SIG-M5 (cell line): ENCODE measurements at regions not wholly inside any gene's neighbourhood (a gene's known extent, or its start where the extent isn't known, plus 50 kb on each side); places are given as distances from the start of the nearest gene placed in this dataset.
A peak's percentile ranks its signal among the peaks of the same experiment; 100 is the strongest.

ENCODE experiments used
- DNase-seq: peaks from one replicate; lab custom pipeline; 2025; lab: John Stamatoyannopoulos, UW

DNA sequence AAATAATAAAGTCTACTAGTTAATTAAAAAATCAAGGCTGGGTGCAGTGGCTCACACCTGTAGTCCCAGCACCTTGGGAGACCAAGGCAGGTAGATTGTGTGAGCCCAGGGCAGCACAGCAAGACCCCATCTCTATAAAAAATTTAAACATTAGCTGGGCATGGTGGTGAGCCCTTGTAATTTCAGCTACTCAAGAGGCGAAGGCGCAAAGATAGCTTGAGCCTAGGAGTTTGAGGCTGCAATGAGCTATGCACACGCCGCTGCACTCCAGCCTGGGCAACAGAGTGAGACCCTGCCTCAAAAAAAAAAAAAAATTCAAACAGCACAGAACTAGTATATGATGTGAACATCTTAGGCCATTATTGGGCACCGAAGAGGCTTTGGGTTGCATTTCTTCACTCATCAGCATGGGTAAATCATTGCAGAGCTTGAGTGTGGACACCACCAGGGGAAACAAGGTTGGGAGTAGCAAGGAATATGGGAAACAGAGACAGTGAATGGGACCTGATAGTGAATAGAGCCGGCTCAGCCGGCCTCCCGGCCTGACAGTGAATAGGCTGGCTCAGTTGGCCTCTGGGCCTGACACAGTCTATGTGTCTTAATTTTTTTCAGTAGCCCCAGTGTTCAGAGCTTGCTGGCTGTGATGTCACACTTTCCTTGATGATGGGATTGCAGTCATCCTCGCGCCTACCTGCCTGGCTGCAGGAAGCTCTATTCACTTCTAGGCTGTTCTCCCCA lies 89.1 kb upstream of the ERRFI1 start:
- no peak for DNase-seq

DNA sequence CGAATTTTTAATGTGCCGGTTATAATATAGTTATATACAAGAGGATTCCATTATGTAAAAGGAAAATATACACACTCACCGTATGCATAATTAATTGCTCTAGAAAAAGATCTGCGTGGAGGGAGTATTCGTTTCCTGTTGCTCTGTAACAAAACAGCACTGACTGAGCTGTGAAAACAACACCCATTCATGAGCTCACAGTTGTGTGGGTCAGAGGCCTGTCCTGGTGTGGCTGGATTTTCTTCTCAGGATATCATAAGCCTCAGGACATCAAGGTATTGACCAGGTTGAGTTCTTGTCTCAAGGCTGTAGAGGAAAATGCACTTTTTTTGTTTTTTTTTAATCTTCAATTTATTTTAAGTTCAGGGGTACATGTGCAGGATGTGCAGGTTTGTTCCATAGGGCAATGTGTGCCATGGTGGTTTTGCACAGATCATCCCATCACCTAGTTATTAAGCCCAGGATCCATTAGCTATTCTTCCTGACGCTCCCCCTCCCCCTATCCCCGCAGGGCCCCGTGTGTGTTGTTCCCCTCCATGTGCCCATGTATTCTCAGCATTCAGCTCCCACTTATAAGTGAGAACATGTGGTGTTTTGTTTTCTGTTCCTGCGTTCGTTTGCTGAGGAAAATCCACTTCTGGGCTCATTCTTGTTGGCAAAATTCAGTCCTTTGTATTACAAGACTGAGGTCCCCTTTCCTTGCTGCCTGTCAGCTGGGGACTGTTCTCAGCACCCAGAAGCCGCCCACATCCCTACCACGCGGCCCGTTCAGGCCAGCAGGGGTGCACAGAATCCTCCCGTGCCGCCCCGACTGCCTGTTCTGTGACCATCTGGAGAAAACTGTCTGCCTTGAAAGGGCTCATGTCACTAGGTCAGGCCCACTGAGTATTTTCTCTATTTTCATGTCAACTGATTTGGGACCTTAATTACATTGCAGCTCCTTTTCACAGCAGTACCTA lies 87.4 kb upstream of the ERRFI1 start:
- no peak for DNase-seq

DNA sequence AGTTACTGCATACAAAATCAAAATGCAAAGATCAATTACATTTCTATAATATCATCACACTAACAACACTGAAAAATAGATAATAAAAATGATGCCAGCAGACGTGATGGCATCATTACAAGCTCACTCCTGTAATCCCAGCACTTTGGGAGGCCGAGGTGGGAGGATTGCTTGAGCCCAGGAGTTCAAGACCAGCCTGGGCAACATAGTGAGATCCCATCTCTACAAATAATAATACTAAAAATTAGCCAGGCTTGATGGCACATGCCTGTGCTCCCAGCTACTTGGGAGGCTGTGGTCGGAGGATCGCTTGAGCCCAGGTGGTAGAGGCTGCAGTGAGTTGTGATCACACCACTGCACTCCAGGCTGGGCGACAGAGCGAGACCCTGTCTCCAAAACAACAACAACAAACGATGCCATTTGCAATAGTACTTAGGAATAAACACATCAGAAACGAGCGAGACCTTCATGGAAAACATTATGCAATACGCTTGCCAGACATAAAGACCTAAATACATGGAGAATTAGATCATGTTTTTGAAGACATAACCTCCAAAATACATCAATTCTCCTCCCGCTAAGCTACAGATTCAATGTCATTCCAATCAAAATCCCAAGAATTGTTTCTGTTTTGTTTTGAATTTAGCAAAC lies 86.6 kb upstream of the ERRFI1 start:
- no peak for DNase-seq

DNA sequence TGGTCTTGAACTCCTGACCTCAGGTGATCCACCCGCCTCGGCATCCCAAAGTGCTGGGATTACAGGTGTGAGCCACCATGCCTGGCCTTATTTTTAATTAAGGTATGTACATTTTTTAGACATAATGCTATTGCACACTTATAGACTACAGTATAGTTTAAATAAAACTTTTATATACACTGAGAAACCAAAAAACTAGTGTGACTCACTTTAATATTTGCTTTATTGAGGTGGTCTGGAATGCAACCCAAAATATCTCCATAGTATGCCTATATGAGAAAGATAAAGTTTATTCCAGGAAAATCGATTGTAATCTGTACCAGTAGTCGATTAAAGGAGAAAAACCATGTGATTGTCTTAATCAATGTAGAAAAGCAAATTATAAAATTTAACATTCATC lies 85.5 kb upstream of the ERRFI1 start:
- DNase-seq = no peak

DNA sequence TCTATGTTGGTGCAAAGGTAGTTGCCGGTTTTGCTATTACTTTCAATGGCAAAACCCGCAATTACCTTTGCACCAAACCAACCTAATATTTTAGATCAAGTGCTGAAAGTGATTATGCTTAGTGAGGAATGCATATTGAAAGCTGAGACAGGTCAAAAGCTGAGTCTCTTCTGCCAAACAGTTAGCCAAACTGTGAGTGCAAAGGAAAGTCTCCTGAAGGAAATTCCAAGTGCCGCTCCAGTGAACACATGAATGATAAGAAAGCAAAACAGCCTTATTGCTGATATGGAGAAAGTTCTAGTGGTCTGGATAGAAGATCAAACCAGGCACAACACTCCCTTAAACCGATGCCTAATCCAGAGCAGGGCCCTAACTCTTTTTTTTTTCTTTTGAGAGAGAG lies 83.1 kb upstream of the ERRFI1 start:
- DNase-seq = no peak

DNA sequence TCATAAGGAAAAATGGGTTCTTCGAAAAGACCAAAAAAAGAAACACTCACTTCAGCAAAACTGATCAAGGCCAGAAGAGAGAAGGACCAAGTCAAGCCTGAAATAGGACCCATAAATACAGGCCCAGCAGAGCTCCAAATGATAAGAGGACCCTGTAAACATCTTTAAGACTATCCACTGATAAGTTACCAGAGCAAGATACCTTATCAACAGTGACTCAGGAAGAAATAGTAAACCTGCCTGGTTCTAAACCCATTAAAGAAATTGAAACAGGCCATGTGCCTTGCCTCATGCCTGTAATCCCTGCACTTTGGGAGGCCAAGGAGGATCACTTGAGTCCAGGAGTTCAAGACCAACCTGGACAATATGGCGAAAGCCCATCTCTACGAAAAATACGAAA lies 81.8 kb upstream of the ERRFI1 start:
- no peak for DNase-seq

DNA sequence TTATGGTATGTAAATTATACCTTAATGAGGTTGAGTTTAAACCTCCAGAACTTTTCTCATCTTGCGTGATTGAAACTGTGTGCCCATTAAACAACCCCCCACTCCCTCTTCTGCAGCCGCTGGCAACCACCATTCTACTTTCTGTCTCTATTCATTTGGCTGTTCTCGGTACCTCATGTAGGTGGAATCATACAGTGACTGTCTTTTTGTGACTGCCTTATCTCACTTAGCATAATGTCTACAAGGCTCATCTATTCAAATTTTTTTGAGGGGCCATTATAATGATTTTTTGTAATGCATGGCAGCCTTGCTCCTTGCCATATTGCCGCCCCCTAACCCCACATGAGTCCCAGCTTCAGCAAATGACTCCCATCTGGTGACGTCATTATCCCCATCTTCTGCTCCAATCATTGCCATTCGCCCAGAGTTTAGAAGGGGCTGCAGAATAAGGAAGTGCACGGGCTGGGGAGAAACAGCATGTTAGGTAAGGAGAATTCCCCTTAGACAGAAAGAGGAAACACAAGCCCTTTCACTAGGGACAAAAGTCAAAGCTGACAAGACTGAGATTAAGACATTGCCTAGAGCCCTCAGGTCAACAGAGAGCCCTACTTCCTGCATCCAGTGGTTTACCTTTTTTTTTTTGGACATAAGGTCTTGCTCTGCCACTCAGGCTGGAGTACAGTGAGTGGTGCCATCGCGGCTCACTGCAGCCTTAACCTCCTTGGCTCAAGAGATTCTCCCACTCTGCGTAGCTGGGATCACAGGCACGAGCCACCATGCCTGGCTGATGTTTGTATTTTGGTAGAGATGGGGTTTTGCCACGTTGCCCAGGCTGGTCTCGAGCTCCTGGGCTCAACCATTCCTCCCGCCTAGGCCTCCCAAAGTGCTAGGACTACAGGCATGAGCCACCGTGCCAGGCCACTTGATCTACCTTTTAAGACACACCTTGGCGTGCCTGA lies 78.4 kb upstream of the ERRFI1 start:
- no peak for DNase-seq

GRCh38 chr1:8097908-8098307 lies 71.8 kb upstream of the ERRFI1 start:
- DNase-seq = no peak

- DNase-seq = peak; percentile 24
Observed at GRCh38 chr1:8097077-8097799, 71.1 kb upstream of the ERRFI1 start.

GRCh38 chr1:8096105-8097011 lies 70.2 kb upstream of the ERRFI1 start:
- no peak for DNase-seq

- no peak for DNase-seq
Observed at GRCh38 chr1:8095584-8095983, 69.5 kb upstream of the ERRFI1 start.

- DNase-seq = no peak
Observed at GRCh38 chr1:8094481-8095241, 68.6 kb upstream of the ERRFI1 start.

DNA sequence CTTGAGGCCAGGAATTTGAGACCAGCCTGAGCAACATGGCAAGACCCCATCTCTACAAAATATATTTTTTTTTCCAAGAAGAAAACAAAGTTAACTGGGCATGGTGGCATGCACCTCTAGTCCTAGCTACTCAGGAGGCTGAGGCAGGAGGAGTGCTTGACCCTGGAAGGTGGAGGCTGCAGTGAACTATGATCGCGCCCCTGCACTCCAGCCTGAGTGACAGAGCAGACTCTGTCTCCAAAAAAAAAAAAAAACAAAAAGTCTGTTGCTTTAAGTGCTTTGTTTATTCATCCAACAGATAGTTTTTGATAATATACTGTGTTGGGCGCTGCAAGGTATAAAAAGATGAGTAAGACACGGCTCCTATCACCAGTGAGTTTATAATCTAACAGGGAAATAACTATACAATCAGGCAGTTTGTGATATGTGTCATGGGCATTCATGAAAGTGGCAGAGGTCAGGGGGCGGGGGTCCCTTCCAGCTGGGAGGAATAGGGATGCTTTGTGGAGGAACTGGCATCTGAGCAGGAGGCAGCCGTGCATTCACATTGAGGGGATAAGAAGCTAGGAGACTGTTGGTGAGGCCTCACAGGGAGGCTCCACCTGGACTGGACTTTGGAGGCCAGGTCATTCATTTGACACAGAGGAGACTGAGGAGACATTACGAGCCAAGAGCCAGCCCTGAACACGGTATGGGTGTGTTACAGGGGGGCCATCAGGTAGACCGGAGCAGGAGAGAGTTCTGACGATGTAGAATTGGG lies 67.3 kb upstream of the ERRFI1 start:
- no peak for DNase-seq

DNA sequence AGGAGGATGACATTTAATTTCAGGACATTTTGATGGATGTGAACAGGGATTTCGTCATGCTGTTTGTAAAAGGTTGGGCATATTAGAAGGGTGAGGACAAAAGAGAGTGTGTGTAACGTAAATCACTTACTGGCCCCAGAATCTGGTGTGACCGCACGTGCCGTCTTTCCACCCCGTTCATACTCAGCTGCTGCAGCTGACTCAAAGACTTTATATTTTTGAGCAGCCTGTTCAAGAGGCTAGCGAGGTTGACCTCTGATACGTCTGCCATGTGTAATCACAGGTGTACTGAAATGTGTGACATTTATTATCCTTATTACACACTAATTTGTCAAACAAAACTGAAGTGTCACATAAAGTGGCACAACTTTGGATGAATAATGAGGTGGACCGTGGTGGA lies 66.5 kb upstream of the ERRFI1 start:
- DNase-seq = no peak

DNA sequence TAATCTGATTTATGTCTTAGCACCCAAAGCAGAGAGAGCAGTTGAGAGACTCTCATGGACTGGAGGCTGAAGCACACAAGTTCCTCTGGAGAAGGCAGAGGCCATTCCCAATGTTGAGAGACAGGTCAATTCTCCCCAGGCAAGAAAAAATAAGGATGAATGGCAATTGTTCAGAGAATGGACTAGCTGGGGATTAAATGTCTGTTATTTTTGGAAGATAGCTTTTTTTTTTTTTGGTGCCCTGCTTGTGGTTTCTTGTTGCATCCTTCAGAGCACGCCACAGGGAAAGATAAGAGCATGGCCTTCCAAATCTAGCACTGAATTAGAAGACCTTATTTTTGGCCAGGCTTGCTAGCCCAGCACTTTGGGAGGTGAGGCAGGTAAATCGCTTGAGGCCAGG lies 65.6 kb upstream of the ERRFI1 start:
- DNase-seq = no peak

DNA sequence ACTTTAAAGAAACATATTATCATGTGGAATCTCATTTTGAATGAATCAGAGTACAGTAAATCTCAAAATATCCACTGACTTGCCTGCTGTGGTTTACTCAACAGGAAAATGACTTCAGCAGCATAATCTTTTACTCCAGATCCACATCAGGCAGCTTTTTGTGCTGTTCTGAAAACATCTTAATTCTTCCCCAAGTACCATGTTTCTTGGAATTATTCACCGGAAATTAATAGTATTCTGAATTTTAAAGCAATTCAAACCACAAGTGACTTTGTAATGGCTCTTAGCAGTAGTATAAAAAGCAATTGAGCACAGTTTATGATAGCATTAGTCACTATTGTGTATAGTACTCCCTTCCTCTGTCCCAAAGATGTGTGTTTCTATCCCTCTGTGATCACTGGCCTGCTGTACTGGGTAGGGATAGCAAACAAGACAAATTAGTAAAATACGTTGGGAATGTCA lies 64.2 kb upstream of the ERRFI1 start:
- DNase-seq = no peak

GRCh38 chr1:8089535-8090228 lies 63.6 kb upstream of the ERRFI1 start:
- no peak for DNase-seq

GRCh38 chr1:8086055-8086454 lies 59.9 kb upstream of the ERRFI1 start:
- no peak for DNase-seq
